ENCODE measurements at regions not wholly inside any gene's neighbourhood (a gene's known extent, or its start where the extent isn't known, plus 50 kb on each side); places are given as distances from the start of the nearest gene placed in this dataset.

GRCh38 chr3:184491867-184492615 is 69.5 kb upstream of the EPHB3 start:
- intact Hi-C loops (cut with DNase I): no loop called here
- H3K27ac ChIP-seq: no peak overlapping the region
- H3K4me3 ChIP-seq: peak overlapping the region; percentile 28
- DNase-seq: peak; percentile 74
- H3K27me3 ChIP-seq (ENCODE audit: low read depth): peaks cover 25% of the 10 kb centered on the region
- no peaks in the 10 kb centered on the region for H3K9me3 ChIP-seq
- no peak for TF ChIP-seq CTCF (IDR thresholded peaks at IDR 0.05)
- ATAC-seq: peak; percentile 25 to 65
- H3K36me3 ChIP-seq: no peaks in the 10 kb centered on the region
- H3K4me1 ChIP-seq: peaks cover 14% of the 10 kb centered on the region

GRCh38 chr3:184496933-184497332 is 64.7 kb upstream of the EPHB3 start:
- H3K27ac ChIP-seq: no peak overlapping the region
- H3K4me3 ChIP-seq: no peak overlapping the region
- intact Hi-C loops (cut with DNase I): no loop called here
- peaks cover 2% of the 10 kb centered on the region for H3K9me3 ChIP-seq
- DNase-seq: no peak
- H3K27me3 ChIP-seq (ENCODE audit: low read depth): peaks cover 13% of the 10 kb centered on the region
- ATAC-seq: no peak
- peaks cover 6% of the 10 kb centered on the region for H3K4me1 ChIP-seq
- H3K36me3 ChIP-seq: no peaks in the 10 kb centered on the region
- no peak for TF ChIP-seq CTCF (IDR thresholded peaks at IDR 0.05)

- no peak for DNase-seq
- no peak overlapping the region for H3K4me3 ChIP-seq
- no peak for TF ChIP-seq CTCF (IDR thresholded peaks at IDR 0.05)
- no peak for ATAC-seq
- intact Hi-C loops (cut with DNase I): no loop called here
- no peaks in the 10 kb centered on the region for H3K4me1 ChIP-seq
- H3K27me3 ChIP-seq (ENCODE audit: low read depth): peaks cover 13% of the 10 kb centered on the region
- no peaks in the 10 kb centered on the region for H3K36me3 ChIP-seq
- H3K9me3 ChIP-seq: peaks cover 5% of the 10 kb centered on the region
- H3K27ac ChIP-seq: no peak overlapping the region
Observed at GRCh38 chr3:184497804-184498203, 63.8 kb upstream of the EPHB3 start.

GRCh38 chr3:184498986-184499606 is 62.5 kb upstream of the EPHB3 start:
- DNase-seq: no peak
- no peaks in the 10 kb centered on the region for H3K4me1 ChIP-seq
- no peak for TF ChIP-seq CTCF (IDR thresholded peaks at IDR 0.05)
- H3K27ac ChIP-seq: no peak overlapping the region
- ATAC-seq: no peak
- H3K9me3 ChIP-seq: peaks cover 5% of the 10 kb centered on the region
- intact Hi-C loops (cut with DNase I): no loop called here
- H3K4me3 ChIP-seq: no peak overlapping the region
- H3K36me3 ChIP-seq: no peaks in the 10 kb centered on the region
- peaks cover 10% of the 10 kb centered on the region for H3K27me3 ChIP-seq (ENCODE audit: low read depth)

GRCh38 chr3:184500344-184500923 is 61.2 kb upstream of the EPHB3 start:
- peaks cover 9% of the 10 kb centered on the region for H3K27me3 ChIP-seq (ENCODE audit: low read depth)
- H3K9me3 ChIP-seq: peaks cover 5% of the 10 kb centered on the region
- H3K4me1 ChIP-seq: no peaks in the 10 kb centered on the region
- H3K27ac ChIP-seq: no peak overlapping the region
- H3K36me3 ChIP-seq: no peaks in the 10 kb centered on the region
- no peak for TF ChIP-seq CTCF (IDR thresholded peaks at IDR 0.05)
- intact Hi-C loops (cut with DNase I): no loop called here
- DNase-seq (no peak), ATAC-seq (no peak)
- no peak overlapping the region for H3K4me3 ChIP-seq

All from lower lobe of right lung (tissue), 2 donors.